CD4-positive, alpha-beta T cell treated with Interferon alpha-2 for 1 hour (primary cell): ENCODE measurements at regions not wholly inside any gene's neighbourhood (a gene's known extent, or its start where the extent isn't known, plus 50 kb on each side); places are given as distances from the start of the nearest gene placed in this dataset.
"Not testable (repeated sequence)": the region's sequence is repeated elsewhere in the genome, so short reads cannot be mapped to it uniquely, and the experiment has no call there.

ENCODE experiments used
- DNase-seq, 2 donors: peaks; one replicate each; pipeline ENCODE4 v3.0.0-alpha.2; 2020 to 2022

- not testable (repeated sequence) for DNase-seq
Measured at GRCh38 chr11:67871168-67871567, 132.7 kb downstream of the UNC93B1 start.

GRCh38 chr11:67862896-67863295 is 141.0 kb downstream of the UNC93B1 start:
- DNase-seq: not testable (repeated sequence)

GRCh38 chr11:67859513-67860161 is 144.3 kb downstream of the UNC93B1 start:
- DNase-seq: peak; percentile 42 to 70

- not testable (repeated sequence) for DNase-seq
Measured at GRCh38 chr11:67850747-67851146, 153.2 kb downstream of the UNC93B1 start.

- not testable (repeated sequence) for DNase-seq
Measured at GRCh38 chr11:67849766-67850165, 154.1 kb downstream of the UNC93B1 start.

- peak in 1 of 2 donors; percentile 0 for DNase-seq
Measured at GRCh38 chr11:67847896-67848875, 155.7 kb downstream of the UNC93B1 start.

GRCh38 chr11:67846303-67846702 is 157.6 kb downstream of the UNC93B1 start:
- DNase-seq: not testable (repeated sequence)

GRCh38 chr11:67845296-67845695 is 158.6 kb downstream of the UNC93B1 start:
- DNase-seq: peak in 1 of 2 donors; percentile 5

- DNase-seq: not testable (repeated sequence)
Measured at GRCh38 chr11:67840599-67840998, 163.3 kb downstream of the UNC93B1 start.

GRCh38 chr11:67830152-67830551 is 155.7 kb upstream of the ALDH3B2 start:
- not testable (repeated sequence) for DNase-seq

- DNase-seq: not testable (repeated sequence)
Measured at GRCh38 chr11:67826951-67827296, 152.5 kb upstream of the ALDH3B2 start.

- not testable (repeated sequence) for DNase-seq
Measured at GRCh38 chr11:67826028-67826950, 151.9 kb upstream of the ALDH3B2 start.

GRCh38 chr11:67824861-67825260 is 150.4 kb upstream of the ALDH3B2 start:
- not testable (repeated sequence) for DNase-seq

GRCh38 chr11:67820081-67820480 is 145.7 kb upstream of the ALDH3B2 start:
- no peak for DNase-seq

- DNase-seq: not testable (repeated sequence)
Measured at GRCh38 chr11:67817558-67817957, 143.1 kb upstream of the ALDH3B2 start.

- DNase-seq: not testable (repeated sequence)
Measured at GRCh38 chr11:67809301-67809700, 134.9 kb upstream of the ALDH3B2 start.

- not testable (repeated sequence) for DNase-seq
Measured at GRCh38 chr11:67807896-67808295, 133.5 kb upstream of the ALDH3B2 start.

- DNase-seq: not testable (repeated sequence)
Measured at GRCh38 chr11:67806728-67807235, 132.4 kb upstream of the ALDH3B2 start.

GRCh38 chr11:67806183-67806582 is 131.8 kb upstream of the ALDH3B2 start:
- DNase-seq: not testable (repeated sequence)

GRCh38 chr11:67805253-67806126 is 131.1 kb upstream of the ALDH3B2 start:
- peak; percentile 99 for DNase-seq
